PC-9 (cell line): ENCODE measurements at regions not wholly inside any gene's neighbourhood (a gene's known extent, or its start where the extent isn't known, plus 50 kb on each side); places are given as distances from the start of the nearest gene placed in this dataset.

Source experiments
- BruUV-seq: library from RNA; stranded (reverse); fragments of 400-500 nt; replicated peaks from 2 replicates; lab custom pipeline; 2021; lab: Mats Ljungman, UMichigan
- CTCF ChIA-PET: fragments of 300-600 bp; sonication (Branson Sonifier 250); formaldehyde crosslinking; loops from one replicate; lab custom pipeline; 2022; ENCODE audit warnings: antibody characterized with exemption; lab: Charles Lee
- POLR2A ChIA-PET: fragments of 300-600 bp; sonication (Branson Sonifier 250); formaldehyde crosslinking; loops from one replicate; lab custom pipeline; 2022; ENCODE audit warnings: antibody characterized with exemption; ENCODE audit not compliant: unreplicated experiment; lab: Charles Lee
- DNase-seq, 2 experiments: peaks; one replicate each; pipeline versions ENCODE4 v3.0.0 to v3.0.0-alpha.2; 2015 to 2022; ENCODE audit warnings: mixed read lengths in 1 of 2
- H2AFZ ChIP-seq: fragments of 200-600 bp; sonication (generic); 2 replicates; pipeline ENCODE4 v1.8.1; 2017; ENCODE audit warnings: antibody characterized with exemption
- H3F3A ChIP-seq: fragments of 200-600 bp; sonication (generic); 2 replicates; pipeline ENCODE4 v1.8.1; 2017; ENCODE audit warnings: antibody characterized with exemption, mild to moderate bottlenecking, low read depth; ENCODE audit not compliant: insufficient read depth
- H3K27ac ChIP-seq: fragments of 200-600 bp; sonication (generic); 2 replicates; pipeline ENCODE4 v1.6.1; 2016; ENCODE audit warnings: mixed run types
- H3K27me3 ChIP-seq: fragments of 200-600 bp; sonication (generic); 2 replicates; pipeline ENCODE4 v1.6.1; 2016; ENCODE audit warnings: low read depth, mixed run types; ENCODE audit not compliant: insufficient read depth
- H3K36me3 ChIP-seq: fragments of 200-600 bp; sonication (generic); 2 replicates; pipeline ENCODE4 v1.6.1; 2016; ENCODE audit warnings: low read depth, mixed run types
- H3K4me1 ChIP-seq: fragments of 200-600 bp; sonication (generic); replicated peaks from 2 replicates; pipeline ENCODE4 v1.6.1; 2016; ENCODE audit warnings: mixed run types; ENCODE audit not compliant: insufficient read depth
- H3K4me2 ChIP-seq: fragments of 200-600 bp; sonication (generic); 2 replicates; pipeline ENCODE4 v1.6.1; 2017; ENCODE audit warnings: mixed run types
- H3K4me3 ChIP-seq: fragments of 200-600 bp; sonication (generic); 2 replicates; pipeline ENCODE4 v1.6.1; 2016; ENCODE audit warnings: mixed run types
- H3K79me2 ChIP-seq: fragments of 200-600 bp; sonication (generic); 2 replicates; pipeline ENCODE4 v1.6.1; 2017; ENCODE audit warnings: low read depth, mixed run types
- H3K9me2 ChIP-seq: fragments of 200-600 bp; sonication (generic); 2 replicates; pipeline ENCODE4 v1.8.1; 2017; ENCODE audit warnings: mild to moderate bottlenecking; ENCODE audit not compliant: insufficient read depth
- H3K9me3 ChIP-seq: fragments of 200-600 bp; sonication (generic); 2 replicates; pipeline ENCODE4 v1.8.1; 2016; ENCODE audit warnings: low read depth; ENCODE audit not compliant: insufficient read depth
- H4K20me1 ChIP-seq: fragments of 200-600 bp; sonication (generic); 2 replicates; pipeline ENCODE4 v1.8.1; 2017; ENCODE audit not compliant: insufficient read depth
- CTCF ChIP-seq: fragments of 200-600 bp; sonication (generic); conservative IDR thresholded peaks from 2 replicates; pipeline ENCODE4 v1.6.1; 2017; ENCODE audit warnings: mixed run types, antibody characterized with exemption, mild to moderate bottlenecking, moderate library complexity
- EZH2 ChIP-seq: fragments of 200-600 bp; sonication (generic); IDR thresholded peaks from 2 replicates; pipeline ENCODE4 v1.8.0; 2017; ENCODE audit warnings: antibody characterized with exemption, low read depth
- intact Hi-C: fragments of 100-400 bp; cut with micrococcal nuclease; formaldehyde crosslinking; loops from one replicate; pipeline ENCODE4 v1.10.0; 2022; ENCODE audit not compliant: unreplicated experiment

DNA sequence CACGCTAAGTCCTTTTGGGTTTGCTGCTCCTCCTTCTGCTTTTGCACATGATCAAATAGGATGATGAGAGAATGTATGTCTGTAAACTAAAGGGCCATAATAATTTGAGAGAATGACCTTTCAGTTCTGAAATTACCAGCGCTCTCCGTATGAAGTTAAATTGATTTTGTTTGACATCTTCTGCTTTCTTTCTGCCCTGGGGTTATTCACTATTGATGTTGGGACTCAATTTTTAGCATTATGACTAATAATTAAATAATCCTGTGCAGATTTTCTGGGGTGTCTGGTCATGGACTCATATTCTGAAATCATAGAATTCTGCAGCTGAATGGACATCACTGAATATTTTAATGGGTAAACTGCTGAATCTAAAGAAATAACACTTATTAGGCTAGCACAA is 423.2 kb downstream of the POM121L12 start:
- H3K9me2 ChIP-seq, result no peaks in the 10 kb centered on the region; the same call in 1 of the 2 replicates
- ChIA-PET POLR2A (no interaction called here), CTCF (no interaction called here)
- no peak overlapping the region for H3K4me3 ChIP-seq
- DNase-seq, result no peak
- intact Hi-C loops, result no loop called here
- no peak for TF ChIP-seq CTCF
- no peak for TF ChIP-seq EZH2
- no peaks in the 10 kb centered on the region for H3F3A ChIP-seq
- no peak overlapping the region for H3K27ac ChIP-seq
- H3K36me3 ChIP-seq, result no peaks in the 10 kb centered on the region
- H4K20me1 ChIP-seq, result no peaks in the 10 kb centered on the region
- H3K4me2 ChIP-seq, result no peak overlapping the region
- no peaks in the 10 kb centered on the region for H3K79me2 ChIP-seq
- H3K27me3 ChIP-seq, result no peaks in the 10 kb centered on the region
- no peaks in the 10 kb centered on the region for H3K9me3 ChIP-seq
- H3K4me1 ChIP-seq, result no peaks in the 10 kb centered on the region
- BruUV-seq, result no TSS peak
- peak overlapping the region; percentile 6; the same call in 1 of the 2 replicates for H2AFZ ChIP-seq

DNA sequence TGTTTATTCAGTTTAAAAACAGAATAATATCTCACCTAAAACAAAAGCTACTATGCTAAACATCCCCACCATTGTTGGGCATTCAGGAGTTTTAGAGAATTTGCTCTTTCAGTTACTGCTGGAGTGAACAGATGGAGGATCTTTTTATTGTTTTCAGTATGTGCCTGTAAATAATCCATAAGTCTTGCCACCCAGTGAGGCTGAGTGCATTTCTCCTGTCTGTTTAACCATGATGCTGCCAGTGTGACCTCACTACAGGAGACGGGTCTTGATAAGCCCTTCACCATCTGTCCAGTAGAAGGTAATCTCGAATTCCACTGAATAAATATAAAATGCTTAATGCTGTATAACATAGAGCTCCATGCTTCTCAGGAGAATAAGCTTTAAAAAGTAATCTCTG is 430.9 kb downstream of the POM121L12 start:
- Histone ChIP-seq H3F3A (no peaks in the 10 kb centered on the region), H3K9me2 (no peaks in the 10 kb centered on the region), H3K36me3 (no peaks in the 10 kb centered on the region), H4K20me1 (no peaks in the 10 kb centered on the region), H3K79me2 (no peaks in the 10 kb centered on the region), H3K9me3 (peaks cover 7% of the 10 kb centered on the region; the same call in 1 of the 2 replicates), H3K27ac (no peak overlapping the region), H3K4me3 (no peak overlapping the region), H3K4me1 (no peaks in the 10 kb centered on the region), H3K27me3 (peaks cover 10% of the 10 kb centered on the region; the same call in 1 of the 2 replicates), H2AFZ (no peak overlapping the region), H3K4me2 (no peak overlapping the region)
- no peak for DNase-seq
- intact Hi-C loops, result no loop called here
- ChIA-PET POLR2A (no interaction called here), CTCF (no interaction called here)
- TF ChIP-seq CTCF, result no peak
- no peak for TF ChIP-seq EZH2
- no TSS peak for BruUV-seq

GRCh38 chr7:53470336-53470970 is 435.0 kb downstream of the POM121L12 start:
- Histone ChIP-seq H3K27me3 (peaks cover 10% of the 10 kb centered on the region; the same call in 1 of the 2 replicates), H3K9me2 (no peaks in the 10 kb centered on the region), H3K4me1 (no peaks in the 10 kb centered on the region), H3K9me3 (no peaks in the 10 kb centered on the region), H4K20me1 (no peaks in the 10 kb centered on the region), H3K27ac (no peak overlapping the region), H3K36me3 (no peaks in the 10 kb centered on the region), H3K4me2 (no peak overlapping the region), H2AFZ (no peak overlapping the region), H3K79me2 (no peaks in the 10 kb centered on the region), H3K4me3 (no peak overlapping the region), H3F3A (no peaks in the 10 kb centered on the region)
- TF ChIP-seq EZH2 (no peak), CTCF (no peak)
- DNase-seq, result no peak
- BruUV-seq, result no TSS peak
- POLR2A ChIA-PET, result no interaction called here
- CTCF ChIA-PET, result no interaction called here
- intact Hi-C loops, result no loop called here
